ENCODE measurements at regions not wholly inside any gene's neighbourhood (a gene's known extent, or its start where the extent isn't known, plus 50 kb on each side); places are given as distances from the start of the nearest gene placed in this dataset.

DNA sequence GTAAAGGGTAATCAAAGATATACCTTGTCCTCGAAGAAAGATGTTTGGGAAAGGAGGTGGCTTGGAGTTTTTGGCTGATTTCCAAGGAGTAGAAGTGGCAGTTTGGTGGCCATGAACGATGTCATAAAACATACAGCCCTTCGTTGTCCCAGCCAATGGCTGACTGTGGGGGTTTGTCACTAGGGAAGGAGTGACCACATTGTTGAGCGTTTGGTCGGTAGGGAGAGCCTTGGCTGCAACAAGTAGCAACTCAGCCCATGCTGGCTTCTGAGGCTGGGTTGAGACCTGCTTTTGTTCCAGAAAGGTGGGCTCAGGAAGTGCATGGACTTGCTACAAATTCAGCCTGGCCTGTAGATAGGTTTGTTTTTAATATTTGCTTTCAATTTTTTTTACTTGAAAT lies 128.3 kb downstream of the BOD1 start:
- Histone ChIP-seq H3K27ac (ENCODE audit: insufficient read depth, low read depth, low read length) (no peak overlapping the region), H3K27me3 (ENCODE audit: control insufficient read depth in 2 of 2, insufficient read depth in 2 of 2, low read length in 2 of 2) (no peaks in the 10 kb centered on the region), H3K4me3 (replicated peaks in 1 of 3; ENCODE audit: insufficient read depth in 1 of 3, low read depth in 1 of 3, low read length in 3 of 3) (no peak overlapping the region), H3K9ac (replicated peaks; ENCODE audit: extremely low read depth, insufficient read depth, low read length) (no peak overlapping the region), H4K20me1 (replicated peaks; ENCODE audit: control insufficient read depth, extremely low read depth, insufficient read depth, low read length) (no peaks in the 10 kb centered on the region), H3K4me2 (ENCODE audit: insufficient read depth, low read length) (no peak overlapping the region), H3K9me1 (replicated peaks; ENCODE audit: control insufficient read depth, extremely low read depth, insufficient read depth, low read length) (no peaks in the 10 kb centered on the region), H3K36me3 (ENCODE audit: control insufficient read depth in 2 of 2, extremely low read depth in 1 of 2, insufficient read depth in 2 of 2, low read length in 2 of 2) (no peaks in the 10 kb centered on the region), H3K79me2 (ENCODE audit: control insufficient read depth, insufficient read depth, low read length) (no peaks in the 10 kb centered on the region), H3K9me3 (replicated peaks; ENCODE audit: control insufficient read depth, insufficient read depth, low read length) (no peaks in the 10 kb centered on the region), H2AFZ (ENCODE audit: low read depth, low read length) (no peak overlapping the region), H3K4me1 (ENCODE audit: control insufficient read depth, extremely low read depth, insufficient read depth, low read length) (no peaks in the 10 kb centered on the region)
- POLR2A ChIA-PET = no interaction called here
- intact Hi-C loops (cut with micrococcal nuclease) (no loop called here), dilution Hi-C loops (cut with MboI; ENCODE audit: extremely low pct_ligation_motif_present, low sequenced_read_pairs) (no loop called here)
- TF ChIP-seq GATA2 (IDR thresholded peaks at IDR 0.05; ENCODE audit: insufficient read depth, insufficient read length, low read depth, low read length) (no peak), POLR2A (IDR thresholded peaks at IDR 0.05; ENCODE audit: low read depth, low read length) (no peak), EZH2 (IDR thresholded peaks at IDR 0.05; ENCODE audit: borderline replicate concordance, low read depth, low read length, severe bottlenecking) (no peak), JUN (IDR thresholded peaks at IDR 0.05; ENCODE audit: borderline replicate concordance, insufficient read depth, insufficient read length, low read depth) (no peak), POLR2AphosphoS5 (IDR thresholded peaks at IDR 0.05; ENCODE audit: insufficient read depth, low read depth, low read length) (no peak), MYC (IDR thresholded peaks at IDR 0.05; ENCODE audit: low read depth, low read length) (no peak), FOS (IDR thresholded peaks at IDR 0.05; ENCODE audit: borderline replicate concordance, insufficient read depth, low read length) (no peak)
- TF ChIP-seq, protein P1, sequence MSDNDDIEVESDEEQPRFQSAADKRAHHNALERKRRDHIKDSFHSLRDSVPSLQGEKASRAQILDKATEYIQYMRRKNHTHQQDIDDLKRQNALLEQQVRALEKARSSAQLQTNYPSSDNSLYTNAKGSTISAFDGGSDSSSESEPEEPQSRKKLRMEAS (IDR thresholded peaks at IDR 0.05; ENCODE audit: insufficient read depth, insufficient read length) = no peak
- TF ChIP-seq, protein P2, sequence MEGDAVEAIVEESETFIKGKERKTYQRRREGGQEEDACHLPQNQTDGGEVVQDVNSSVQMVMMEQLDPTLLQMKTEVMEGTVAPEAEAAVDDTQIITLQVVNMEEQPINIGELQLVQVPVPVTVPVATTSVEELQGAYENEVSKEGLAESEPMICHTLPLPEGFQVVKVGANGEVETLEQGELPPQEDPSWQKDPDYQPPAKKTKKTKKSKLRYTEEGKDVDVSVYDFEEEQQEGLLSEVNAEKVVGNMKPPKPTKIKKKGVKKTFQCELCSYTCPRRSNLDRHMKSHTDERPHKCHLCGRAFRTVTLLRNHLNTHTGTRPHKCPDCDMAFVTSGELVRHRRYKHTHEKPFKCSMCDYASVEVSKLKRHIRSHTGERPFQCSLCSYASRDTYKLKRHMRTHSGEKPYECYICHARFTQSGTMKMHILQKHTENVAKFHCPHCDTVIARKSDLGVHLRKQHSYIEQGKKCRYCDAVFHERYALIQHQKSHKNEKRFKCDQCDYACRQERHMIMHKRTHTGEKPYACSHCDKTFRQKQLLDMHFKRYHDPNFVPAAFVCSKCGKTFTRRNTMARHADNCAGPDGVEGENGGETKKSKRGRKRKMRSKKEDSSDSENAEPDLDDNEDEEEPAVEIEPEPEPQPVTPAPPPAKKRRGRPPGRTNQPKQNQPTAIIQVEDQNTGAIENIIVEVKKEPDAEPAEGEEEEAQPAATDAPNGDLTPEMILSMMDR (IDR thresholded peaks at IDR 0.05; ENCODE audit: extremely low read depth in 1 of 2, insufficient read depth in 1 of 2, low read depth in 1 of 2, low read length in 2 of 2) = no peak
- CTCF ChIA-PET = interaction anchor here (1.0 kb wide), 1 partner anchor 194 kb away, joined by 3 read pairs; no protein-coding TSS in a partner anchor
- DNase-seq (ENCODE audit: low read depth, low spot score) (no peak), FAIRE-seq (no peak)
- no TSS peak for BruUV-seq (replicated peaks)
